ENCODE measurements at regions not wholly inside any gene's neighbourhood (a gene's known extent, or its start where the extent isn't known, plus 50 kb on each side); places are given as distances from the start of the nearest gene placed in this dataset.

DNA sequence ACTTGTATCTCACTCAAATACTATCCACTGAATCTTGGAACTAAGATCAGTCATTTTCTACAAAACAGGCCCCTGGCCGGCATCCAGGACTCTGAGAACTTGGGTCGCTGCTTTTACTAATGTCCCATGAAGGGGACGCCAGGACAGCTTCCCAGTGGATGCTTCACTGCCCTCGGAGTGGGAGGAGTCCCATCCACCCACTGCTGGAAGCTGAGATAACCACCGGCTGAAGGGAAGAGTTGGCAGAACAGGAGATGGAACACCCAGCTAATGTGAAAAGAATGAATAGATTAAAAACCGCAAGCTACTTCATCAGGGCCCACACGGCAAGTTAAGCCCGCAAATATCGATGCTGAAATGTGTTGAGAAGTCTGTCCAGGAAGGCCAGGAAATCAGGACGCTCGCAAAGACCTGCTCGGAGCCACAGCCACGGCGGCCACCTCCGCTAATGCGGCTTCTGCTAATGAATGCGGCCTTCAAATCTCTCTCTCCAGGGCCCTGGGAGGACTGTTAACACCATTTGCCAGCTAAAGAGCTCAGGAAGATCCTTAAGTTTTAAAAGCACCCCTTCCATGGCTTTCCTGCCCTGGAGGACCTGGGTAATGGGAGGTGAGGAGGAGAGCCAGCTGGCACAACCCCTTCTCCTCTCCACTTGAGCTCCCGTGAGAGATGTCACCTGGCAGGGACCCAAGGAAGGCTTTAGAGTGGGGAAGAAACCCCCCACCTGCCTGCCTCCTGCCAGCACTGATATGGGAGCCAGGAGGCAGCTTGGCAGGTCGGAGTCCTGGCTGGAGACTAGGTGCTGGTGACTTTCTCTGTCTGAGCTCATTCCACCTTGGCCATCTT lies 226.6 kb upstream of the RPL38 start:
- Histone ChIP-seq H3K27ac (no peak overlapping the region), H3K9me3 (peaks cover 0 to 11% (median 0%) of the 10 kb centered on the region in 3 donors), H3K4me3 (no peak overlapping the region), H3K27me3 (peaks cover 69% of the 10 kb centered on the region), H3K4me1 (no peaks in the 10 kb centered on the region), H3K36me3 (no peaks in the 10 kb centered on the region)
- WGBS, 2 donors (ENCODE audit: low coverage in 1 of 2): 40 to 42% methylated on average over 1 to 6 of the region's 19 CpGs
- no peak for TF ChIP-seq POLR2AphosphoS5 (IDR thresholded peaks at IDR 0.05)
- TF ChIP-seq EP300 (IDR thresholded peaks at IDR 0.05): no peak
- TF ChIP-seq POLR2A (IDR thresholded peaks at IDR 0.05): no peak
- TF ChIP-seq CTCF (IDR thresholded peaks at IDR 0.05): no peak
- no peak for ATAC-seq

- Histone ChIP-seq H3K27ac (no peak overlapping the region), H3K4me1 (no peaks in the 10 kb centered on the region), H3K9me3 (peaks cover 0 to 11% (median 0%) of the 10 kb centered on the region in 3 donors), H3K36me3 (no peaks in the 10 kb centered on the region), H3K27me3 (peaks cover 79% of the 10 kb centered on the region), H3K4me3 (no peak overlapping the region)
- no peak for ATAC-seq
- TF ChIP-seq POLR2AphosphoS5 (IDR thresholded peaks at IDR 0.05) (no peak), POLR2A (IDR thresholded peaks at IDR 0.05) (no peak), CTCF (IDR thresholded peaks at IDR 0.05) (no peak)
- WGBS, 2 donors (ENCODE audit: low coverage in 1 of 2): 52 to 69% methylated on average over 3 of the region's 3 CpGs
Measured at GRCh38 chr17:73980517-73980916, 223.0 kb upstream of the RPL38 start.

DNA sequence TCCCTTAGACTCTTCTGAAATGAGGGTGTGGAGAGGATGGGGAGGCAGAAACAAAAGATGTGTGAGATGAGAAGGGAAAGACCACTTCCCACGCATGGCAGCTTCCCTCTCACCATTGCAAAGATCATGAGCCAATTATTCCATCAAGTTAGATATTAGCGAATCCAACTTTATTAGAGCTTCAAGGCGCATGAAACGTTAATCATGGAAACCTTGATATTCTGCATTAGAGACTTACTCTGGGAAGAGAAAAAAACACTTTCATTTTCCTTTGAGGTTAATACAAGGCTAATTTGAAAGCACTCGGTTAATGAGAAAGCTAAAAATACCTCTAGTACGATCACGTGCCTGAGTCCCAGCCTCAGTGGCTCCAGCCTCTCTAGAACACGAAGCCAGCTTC lies 220.6 kb upstream of the RPL38 start:
- Histone ChIP-seq H3K27ac (no peak overlapping the region), H3K9me3 (peaks cover 0 to 11% (median 0%) of the 10 kb centered on the region in 3 donors), H3K4me3 (no peak overlapping the region), H3K27me3 (peaks cover 87% of the 10 kb centered on the region), H3K36me3 (no peaks in the 10 kb centered on the region), H3K4me1 (no peaks in the 10 kb centered on the region)
- ATAC-seq: no peak
- WGBS, 2 donors (ENCODE audit: low coverage in 1 of 2): 65 to 74% methylated on average over 7 to 8 of the region's 8 CpGs
- TF ChIP-seq CTCF (IDR thresholded peaks at IDR 0.05) (no peak), POLR2AphosphoS5 (IDR thresholded peaks at IDR 0.05) (no peak), EP300 (IDR thresholded peaks at IDR 0.05) (no peak), POLR2A (IDR thresholded peaks at IDR 0.05) (no peak)

DNA sequence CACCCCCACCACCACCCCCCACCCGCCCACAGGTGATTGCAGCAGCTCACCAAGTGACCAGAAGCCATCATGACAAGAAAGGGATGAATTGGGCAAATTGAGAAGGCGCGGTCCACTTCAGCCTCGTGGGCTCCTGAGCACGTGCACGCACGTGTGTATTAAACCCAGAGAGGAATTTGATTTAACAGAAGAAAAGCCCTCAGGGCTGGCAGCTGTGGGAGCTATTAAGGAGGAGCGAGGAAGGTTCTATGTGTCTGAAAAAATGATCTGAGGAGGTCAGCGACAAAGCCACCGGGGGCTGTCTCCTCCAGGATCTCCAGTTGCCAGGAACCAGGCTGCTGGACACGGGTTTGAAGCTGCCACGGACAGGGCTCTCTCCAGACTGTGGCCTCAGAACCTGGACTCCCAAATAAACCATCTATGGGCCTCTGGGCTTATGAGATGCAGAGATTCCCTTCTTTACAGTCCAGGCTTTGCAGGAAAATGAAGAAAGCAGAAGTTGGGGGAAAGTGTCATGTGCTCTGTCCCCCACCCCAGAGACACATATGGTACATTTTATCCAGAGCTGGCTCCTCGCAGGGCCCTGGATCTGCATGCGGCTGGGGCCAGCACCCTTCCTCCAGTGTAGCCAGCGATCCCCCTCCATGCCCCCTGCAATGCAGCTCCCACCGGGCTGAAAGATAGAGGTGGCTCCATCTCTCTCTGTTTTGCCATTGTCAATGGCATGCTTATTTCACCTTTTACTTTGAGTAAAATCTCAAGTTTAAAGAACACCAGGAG lies 219.7 kb upstream of the RPL38 start:
- Histone ChIP-seq H3K27ac (no peak overlapping the region), H3K9me3 (peaks cover 0 to 3% (median 0%) of the 10 kb centered on the region in 3 donors), H3K36me3 (no peaks in the 10 kb centered on the region), H3K27me3 (peaks cover 78% of the 10 kb centered on the region), H3K4me3 (no peak overlapping the region), H3K4me1 (no peaks in the 10 kb centered on the region)
- WGBS, 2 donors (ENCODE audit: low coverage in 1 of 2): 53 to 62% methylated on average over 3 to 4 of the region's 16 CpGs
- TF ChIP-seq EP300 (IDR thresholded peaks at IDR 0.05) (no peak), CTCF (IDR thresholded peaks at IDR 0.05) (no peak), POLR2A (IDR thresholded peaks at IDR 0.05) (no peak), POLR2AphosphoS5 (IDR thresholded peaks at IDR 0.05) (no peak)
- no peak for ATAC-seq
